AG04449 (cell line): ENCODE measurements at regions not wholly inside any gene's neighbourhood (a gene's known extent, or its start where the extent isn't known, plus 50 kb on each side); places are given as distances from the start of the nearest gene placed in this dataset.

Experiments
- CTCF ChIA-PET: fragments of 350-600 bp; formaldehyde crosslinking; extraction: SDS; loops from one replicate; lab custom pipeline; 2021; ENCODE audit warnings: antibody characterized with exemption; lab: Yijun Ruan, JAX
- POLR2A ChIA-PET: fragments of 400-600, 350-600 bp; formaldehyde crosslinking; extraction: SDS; loops from one replicate; lab custom pipeline; 2020; ENCODE audit warnings: antibody characterized with exemption, inconsistent platforms; lab: Yijun Ruan, JAX
- DNase-seq: peaks from one replicate; pipeline ENCODE4 v3.0.0-alpha.2; 2010; ENCODE audit warnings: low read depth, low spot score
- H3K4me3 ChIP-seq: 2 replicates; pipeline ENCODE4 v1.5.1; 2011; ENCODE audit warnings: low read depth, mild to moderate bottlenecking, control low read depth, low read length
- CTCF ChIP-seq: IDR thresholded peaks from one replicate; pipeline ENCODE4 v1.5.1; 2011; ENCODE audit warnings: mild to moderate bottlenecking, moderate library complexity, low read length, control low read depth, inconsistent platforms; ENCODE audit not compliant: insufficient read depth; ENCODE audit errors: missing control alignments

DNA sequence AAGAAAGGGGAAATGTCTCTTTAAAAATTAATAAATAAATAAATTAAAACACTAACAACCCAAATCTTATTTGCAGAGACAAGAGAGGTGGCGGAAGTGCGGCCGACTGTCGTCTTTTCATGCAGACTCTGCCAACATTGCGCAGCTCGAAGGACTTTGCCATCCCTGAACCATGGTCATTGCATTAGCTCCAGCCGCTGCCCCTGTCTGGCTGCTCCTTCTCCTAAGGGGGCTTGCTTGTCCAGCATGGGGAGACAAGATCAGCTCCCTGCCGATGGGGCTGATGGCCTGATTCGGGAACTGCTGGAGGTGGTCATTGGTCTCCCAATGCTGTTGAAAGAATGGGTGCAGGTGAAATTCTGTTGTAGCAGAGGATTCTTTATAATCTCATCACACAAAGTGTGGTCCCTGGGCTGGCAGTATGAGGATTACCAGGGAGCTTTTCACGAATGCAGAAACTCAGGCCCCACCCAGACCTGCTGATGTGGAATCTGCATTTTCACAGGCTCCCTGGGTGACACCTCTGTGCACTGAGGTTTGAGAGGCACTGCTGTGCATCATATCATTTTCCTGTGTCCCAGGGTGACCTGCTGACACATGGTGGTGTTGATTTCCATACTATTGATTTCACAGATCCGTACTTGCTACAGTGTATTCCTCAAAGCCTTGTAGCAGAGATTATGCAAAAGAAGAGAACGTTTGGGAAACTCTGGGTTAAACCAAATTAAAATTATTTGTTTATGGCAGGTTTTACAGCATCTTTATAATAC is 172.4 kb upstream of the ZMIZ1 start:
- POLR2A ChIA-PET = no interaction called here
- CTCF ChIA-PET = interaction anchor here (1.0 kb wide), 1 partner anchor 11 kb away, joined by 3 read pairs; no protein-coding TSS in a partner anchor
- TF ChIP-seq CTCF = no peak
- no peak for DNase-seq
- H3K4me3 ChIP-seq = no peak overlapping the region

- ChIA-PET CTCF (no interaction called here), POLR2A (no interaction called here)
- TF ChIP-seq CTCF = no peak
These were observed 170.2 kb upstream of the ZMIZ1 start for GRCh38 chr10:78898341-78899097.

DNA sequence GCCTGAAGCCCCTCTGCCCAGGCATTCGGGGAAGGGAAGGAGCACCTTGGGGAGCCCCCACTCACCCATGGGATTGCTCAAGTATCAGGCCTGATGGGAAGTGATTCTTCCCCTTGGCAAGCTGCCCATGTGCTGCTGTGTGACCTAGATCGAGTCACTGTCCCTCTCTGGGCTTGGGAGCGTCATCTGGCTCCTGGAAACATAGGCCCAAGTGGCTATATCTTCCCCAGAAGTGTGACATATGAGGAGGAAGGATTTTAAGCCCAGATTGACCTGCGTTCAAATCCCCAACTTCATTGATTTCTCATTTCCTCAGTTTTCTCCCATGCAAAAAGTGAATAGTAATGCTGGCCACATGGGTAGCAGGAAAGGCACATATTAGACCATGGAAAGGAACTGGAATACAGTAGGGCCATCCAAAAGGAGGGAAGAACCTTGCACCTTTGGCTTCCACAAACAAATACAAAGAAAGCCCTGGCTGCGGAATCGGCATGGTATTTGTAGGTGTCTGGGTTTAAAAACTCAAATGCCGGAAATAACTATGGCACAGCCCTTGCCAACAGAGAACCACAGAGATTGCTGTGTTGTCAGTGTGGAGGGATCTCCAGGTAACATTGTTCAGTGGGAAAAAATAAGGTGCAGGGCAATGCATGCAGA is 169.5 kb upstream of the ZMIZ1 start:
- ChIA-PET CTCF (no interaction called here), POLR2A (no interaction called here)
- DNase-seq = no peak
- TF ChIP-seq CTCF = no peak
- no peak overlapping the region for H3K4me3 ChIP-seq

More at GRCh38 chr10:78898341-78899097, 170.2 kb upstream of the ZMIZ1 start:
- no peak for DNase-seq
- H3K4me3 ChIP-seq = no peak overlapping the region

DNA sequence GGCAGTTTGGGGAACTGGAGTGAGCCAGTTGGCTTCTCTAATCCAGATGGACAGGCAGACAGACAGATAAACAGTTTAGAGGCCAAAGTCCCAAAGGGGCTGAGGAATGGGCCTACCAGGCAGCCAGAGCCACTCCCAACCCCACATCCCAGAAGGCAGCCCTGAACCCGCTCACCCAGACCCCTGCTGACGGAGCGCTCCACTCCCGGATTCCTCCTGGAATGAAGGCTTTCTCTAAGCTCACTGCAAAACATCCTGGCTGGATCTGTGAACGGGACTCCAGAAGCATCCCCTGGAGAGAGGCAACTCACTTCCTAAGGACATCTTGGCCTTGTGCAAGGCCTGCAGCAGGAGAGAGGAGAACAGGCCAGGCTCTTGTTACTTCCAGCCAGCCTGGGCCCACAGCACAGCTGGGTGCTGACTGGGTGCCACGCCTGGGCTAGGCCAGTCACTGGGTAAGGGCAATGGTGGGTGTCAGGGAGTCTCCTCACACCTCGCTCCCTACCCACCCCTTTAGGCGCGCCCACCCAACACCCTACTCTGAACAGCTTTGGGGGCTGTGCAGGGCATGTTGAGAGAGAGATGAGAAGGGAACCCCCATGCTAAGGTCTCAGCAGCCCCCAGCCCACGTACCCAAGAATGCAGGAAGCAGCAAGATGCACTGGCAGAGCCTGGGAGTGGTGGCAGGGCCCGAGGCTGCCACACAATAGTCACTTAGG is 168.6 kb upstream of the ZMIZ1 start:
- DNase-seq = no peak
- POLR2A ChIA-PET = no interaction called here
- TF ChIP-seq CTCF = no peak
- CTCF ChIA-PET = no interaction called here
- H3K4me3 ChIP-seq = no peak overlapping the region

- H3K4me3 ChIP-seq = no peak overlapping the region
- ChIA-PET CTCF (no interaction called here), POLR2A (no interaction called here)
- DNase-seq = no peak
- no peak for TF ChIP-seq CTCF
These were observed 167.9 kb upstream of the ZMIZ1 start for GRCh38 chr10:78900715-78901430.
